ENCODE measurements at regions not wholly inside any gene's neighbourhood (a gene's known extent, or its start where the extent isn't known, plus 50 kb on each side); places are given as distances from the start of the nearest gene placed in this dataset.

DNA sequence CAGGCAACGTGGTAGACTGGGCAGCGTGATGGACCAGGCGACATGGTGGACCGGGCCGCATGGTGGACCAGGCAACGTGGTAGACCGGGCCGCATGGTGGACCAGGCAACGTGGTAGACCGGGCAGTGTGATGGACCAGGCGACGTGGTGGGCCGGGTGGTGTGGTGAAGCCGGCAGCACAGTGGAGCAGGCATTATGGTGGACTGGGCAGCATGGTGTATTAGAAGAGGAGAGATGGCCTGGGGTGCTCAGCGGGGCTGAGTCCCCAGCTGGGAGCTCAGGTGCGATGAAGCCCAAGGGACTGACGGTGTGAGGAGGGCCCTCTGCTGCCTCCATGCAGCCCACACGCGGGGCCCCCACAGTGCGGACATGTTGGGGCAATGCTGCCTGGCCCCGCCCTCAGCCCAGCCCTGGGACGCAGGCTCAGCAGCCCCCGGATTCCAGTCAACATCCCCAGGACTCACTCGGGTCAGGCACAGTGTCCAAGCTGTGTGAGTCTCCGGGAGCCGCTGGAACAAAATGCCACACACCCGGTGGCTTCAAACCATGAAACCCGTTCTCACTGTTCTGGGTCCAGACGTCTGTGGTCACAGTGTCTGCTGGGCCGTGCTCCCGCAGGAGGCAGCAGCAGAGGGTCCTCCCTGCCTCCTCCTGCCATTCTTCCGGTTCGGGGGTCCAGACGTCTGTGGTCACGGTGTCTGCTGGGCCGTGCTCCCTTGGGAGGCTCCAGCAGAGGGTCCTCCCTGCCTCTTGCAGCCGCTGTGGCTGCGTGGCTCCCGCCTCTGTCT lies 1084.9 kb downstream of the BRD1 start:
- no peak for DNase-seq

DNA sequence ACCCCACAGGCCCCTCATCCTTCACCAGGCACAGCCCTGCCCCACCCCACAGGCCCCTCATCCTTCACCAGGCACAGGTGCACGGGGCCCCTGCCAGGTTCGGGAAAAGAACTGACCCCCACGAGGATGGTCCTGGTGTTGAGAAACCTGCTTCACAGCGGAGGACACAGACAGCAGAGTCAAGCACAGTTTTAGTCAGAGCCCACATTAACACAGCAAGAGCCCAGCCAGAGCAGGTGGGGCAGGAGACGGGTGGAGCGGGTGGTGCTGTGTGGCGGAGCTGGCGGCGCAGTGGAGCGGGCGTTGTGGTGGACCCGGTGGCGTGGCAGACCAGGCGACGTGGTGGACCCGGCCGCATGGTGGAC lies 1085.5 kb downstream of the BRD1 start:
- no peak for DNase-seq

DNA sequence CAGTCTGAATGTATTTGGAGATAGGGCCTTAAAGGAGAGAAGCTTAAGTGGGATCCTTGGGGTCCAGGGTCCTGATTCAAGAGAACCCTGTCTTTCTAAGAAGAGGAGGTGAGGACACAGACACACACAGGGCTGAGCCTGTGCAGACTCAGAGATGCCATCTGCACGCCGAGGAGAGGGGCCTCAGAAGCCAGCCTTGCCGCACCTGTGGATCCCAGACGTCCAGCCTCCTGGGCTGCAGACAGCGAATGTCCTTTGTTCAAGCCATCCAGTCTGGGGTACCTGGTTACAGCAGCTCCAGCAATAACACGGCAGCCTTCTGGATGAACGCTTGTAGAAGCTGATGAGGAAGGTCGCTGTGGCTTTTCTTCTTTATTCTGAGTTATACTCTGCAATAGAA lies 1086.1 kb downstream of the BRD1 start:
- DNase-seq, result no peak

DNA sequence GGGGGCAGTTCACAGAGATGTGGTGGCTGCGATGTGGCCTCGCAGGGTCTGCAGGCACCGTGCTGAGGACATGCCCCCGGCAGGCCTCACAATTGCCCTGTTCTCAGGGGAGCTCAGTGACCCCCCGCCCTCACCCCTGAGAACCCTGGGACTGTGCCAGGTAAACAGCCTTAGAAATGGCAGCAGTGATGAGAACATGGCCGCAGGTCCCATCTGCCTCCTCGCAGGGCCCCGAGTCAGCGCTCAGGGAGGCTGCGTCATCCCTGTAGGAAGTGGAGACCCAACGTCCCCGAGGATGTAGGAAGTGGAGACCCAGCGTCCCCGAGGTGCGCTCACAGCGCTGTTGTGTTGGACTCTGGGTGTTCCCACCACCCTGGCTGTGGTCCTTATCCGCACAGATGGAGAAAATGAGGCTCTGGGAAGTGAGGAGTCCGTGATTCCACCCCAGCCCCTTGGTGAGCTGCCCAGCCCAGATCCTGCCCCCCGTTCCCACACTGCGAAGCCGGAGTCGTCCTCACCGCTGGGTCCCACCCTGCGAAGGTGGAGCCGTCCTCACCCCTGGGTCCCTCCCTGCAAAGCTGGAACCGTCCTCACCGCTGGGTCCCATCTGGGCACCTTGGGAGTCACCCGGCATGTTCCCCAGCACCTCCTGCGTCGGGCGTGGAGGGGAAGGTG lies 1086.8 kb downstream of the BRD1 start:
- no peak for DNase-seq

DNA sequence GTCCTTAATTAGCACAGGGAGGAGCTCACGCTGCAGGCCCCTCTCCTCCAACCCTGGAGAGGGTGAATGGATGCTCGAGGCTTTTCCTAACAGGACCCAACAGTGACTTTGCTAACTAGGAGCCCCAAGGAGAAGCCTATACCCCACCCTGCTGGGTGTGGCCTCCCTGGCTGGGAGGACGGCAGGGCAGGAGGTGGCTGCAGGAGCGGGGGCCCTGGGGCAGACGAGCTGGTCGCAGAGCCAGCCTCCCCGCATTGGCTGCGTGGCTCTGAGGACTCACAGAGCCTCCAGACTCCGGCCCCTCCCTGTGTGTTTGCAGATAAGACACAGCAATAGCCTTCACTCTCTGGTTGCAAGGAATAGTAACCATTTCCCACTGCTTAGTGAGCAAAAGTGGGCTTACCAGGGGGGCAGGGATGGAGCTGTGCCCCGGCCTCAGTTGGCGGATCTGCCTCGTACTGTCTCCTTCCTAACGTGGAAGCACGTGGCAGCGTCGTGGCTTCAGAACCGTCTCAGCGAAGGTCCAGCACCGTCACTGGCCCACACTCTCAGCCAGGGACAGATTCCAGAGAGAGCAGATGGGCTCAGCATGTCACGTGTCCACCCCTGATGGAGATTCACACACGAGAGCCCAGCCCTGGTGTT lies 1087.5 kb downstream of the BRD1 start:
- DNase-seq, result no peak

DNA sequence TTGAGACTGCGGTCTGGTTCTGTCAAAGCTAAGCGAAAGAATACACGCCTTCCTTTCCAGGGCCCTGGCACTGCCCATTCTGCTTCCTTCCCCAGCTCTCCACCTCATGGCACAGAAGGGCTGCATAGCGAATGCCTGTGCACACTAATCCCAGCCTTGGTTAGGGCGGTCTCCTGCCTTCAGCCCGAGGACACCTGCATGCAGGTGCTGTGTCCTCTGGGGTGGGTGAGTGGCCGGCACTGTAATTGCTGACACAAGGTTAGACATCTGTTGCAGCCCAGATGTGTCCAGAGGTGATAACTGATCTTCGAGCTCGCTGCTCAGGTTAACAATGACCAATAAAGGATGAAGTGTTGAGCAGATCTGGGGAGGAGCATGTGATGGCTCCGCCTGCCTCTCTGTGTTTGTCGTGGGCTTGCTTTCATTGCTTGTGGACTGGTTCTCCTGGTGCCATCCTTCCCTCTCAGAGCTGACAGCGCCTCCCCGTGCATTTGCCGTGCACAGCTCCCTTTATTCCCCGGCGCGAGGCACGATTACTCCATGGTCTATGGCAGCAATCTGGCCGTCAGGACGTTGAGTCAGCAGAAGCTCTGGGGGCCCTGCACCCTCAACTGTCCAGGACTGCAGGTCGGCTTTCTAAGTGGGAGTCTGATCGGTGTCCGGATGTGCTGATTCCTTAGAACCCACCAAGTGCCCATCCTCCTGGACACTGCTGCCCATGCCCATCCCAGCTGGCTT lies 1088.2 kb downstream of the BRD1 start:
- no peak for DNase-seq

DNA sequence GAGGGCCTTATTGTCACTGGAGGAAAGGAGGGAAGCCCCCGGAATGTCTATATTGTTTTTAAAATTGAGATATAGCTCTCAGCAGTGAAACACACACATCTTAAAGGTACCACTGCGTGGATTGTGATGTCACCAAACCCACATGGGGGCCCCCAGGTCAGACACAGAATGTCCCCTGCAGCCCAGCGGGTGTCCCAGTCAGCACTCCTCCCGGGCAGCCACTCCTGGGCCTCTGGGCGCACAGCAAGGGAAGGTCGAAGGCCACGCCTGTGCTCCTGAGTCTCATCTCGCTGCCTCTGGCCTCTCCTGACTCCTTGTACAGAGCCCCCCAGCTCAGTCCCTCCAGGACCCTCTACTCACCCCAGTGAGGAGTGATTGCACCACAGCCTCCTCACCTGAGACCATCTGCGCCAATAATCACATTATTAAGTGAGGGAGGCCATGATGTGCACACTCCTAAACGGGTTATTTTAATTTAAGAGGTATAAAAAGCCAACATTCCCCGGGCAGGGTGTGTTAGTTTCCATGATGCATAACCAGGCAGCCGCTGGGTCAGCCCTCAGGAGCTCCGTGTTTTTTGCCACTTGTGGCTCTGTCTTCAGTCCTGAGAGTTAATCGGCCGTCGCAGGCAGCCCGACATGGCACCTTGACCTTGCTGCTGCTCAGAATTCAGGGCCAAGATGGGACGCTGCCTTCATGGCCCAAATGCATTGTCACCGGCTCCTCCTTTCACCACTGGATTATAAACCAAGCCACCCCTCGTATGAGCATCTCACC lies 1089.3 kb downstream of the BRD1 start:
- DNase-seq, result no peak

DNA sequence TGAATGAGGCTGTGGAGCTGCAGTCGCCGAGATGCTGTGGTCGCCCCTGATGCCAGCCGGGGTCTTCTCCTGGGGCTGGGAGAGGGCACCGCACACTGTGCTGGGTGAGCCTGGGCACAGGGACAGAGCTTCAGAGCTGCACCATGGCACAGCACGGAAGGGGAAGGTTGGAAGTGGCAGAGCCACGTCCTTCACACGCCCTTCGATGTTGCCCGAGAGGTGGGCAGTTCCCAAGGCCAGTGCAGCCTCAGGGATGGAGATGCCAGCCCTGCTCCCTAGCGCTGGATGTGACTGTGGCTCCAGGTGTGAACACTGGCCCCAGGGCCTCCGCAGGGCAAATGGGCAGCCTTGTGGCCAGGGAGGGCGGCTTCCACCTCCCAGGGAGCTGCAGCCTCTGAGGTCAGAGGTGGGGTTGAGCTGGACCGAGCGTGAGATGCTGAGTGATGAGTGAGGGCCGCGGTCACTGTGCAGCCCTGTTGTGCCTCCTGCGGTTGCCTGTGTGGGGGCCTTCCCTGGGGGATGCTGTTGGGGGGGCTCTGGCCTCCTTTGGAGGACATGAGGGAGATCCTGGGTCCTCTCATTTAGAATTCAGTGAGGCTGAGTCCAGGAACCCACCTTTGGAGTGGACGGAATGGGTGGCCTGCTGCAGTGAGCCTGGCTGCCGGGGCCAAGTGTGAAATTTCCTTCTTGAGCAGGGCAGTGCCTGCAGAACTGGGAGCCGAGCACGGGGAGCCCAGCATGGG lies 1090.0 kb downstream of the BRD1 start:
- no peak for DNase-seq

DNA sequence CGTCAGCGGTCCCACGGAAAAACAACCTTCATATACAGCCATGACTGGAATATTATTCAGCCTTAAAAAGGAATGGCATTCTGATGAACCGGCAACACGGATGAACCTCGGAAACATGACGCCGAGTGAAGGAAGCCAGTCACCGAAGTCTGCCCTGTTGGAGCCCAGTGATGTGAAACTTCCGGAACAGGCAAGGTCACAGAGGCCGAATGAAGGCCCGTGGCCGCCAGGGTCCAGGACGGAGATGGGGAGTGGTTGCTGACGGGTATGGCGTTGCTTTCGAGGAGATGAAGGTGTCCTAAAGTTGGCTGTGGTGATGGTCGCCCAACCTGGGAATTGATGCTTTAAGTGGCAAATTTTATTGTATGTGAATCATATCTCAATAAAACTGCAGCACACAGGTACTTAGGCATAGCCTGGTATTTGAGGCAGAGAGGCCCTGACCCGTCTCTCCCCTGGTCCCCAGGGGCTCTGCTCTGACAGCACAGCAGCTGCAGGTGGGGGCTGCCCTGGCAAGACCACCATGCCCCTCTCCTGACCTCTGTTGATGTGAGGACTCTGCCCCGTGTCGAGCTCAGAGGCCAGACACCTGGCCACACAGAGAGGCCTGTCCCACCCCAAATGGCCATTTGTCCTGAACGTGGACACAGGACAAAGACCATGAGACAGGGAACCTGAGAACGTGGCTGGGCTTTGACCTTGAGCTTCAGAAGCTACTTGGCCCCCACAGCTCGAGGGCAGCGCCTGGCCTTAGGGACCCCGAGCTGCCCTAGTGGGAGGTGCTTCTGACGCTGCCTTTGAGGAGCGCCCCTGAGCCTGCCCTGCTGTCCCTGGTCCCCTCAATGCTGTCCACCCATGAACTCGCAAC lies 1090.8 kb downstream of the BRD1 start:
- DNase-seq, result no peak

DNA sequence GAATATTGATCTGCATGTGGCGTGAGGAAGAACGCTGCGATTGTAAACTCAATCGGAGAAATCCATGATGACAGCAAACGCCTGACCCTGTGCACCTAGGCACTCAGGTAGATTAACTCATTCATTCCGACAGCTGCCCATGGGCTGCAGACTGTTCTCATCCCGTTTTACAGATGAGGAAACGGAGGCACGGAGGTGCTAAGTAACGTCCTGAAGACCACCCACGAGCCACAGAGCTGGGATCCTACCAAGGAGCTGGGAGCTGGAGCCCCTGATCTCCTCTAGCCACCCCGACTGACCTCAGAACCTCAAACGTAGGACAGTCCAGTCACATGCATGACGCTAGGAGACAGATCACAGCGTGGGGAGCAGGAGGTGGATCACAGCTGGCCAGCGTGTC lies 1092.7 kb downstream of the BRD1 start:
- no peak for DNase-seq

DNA sequence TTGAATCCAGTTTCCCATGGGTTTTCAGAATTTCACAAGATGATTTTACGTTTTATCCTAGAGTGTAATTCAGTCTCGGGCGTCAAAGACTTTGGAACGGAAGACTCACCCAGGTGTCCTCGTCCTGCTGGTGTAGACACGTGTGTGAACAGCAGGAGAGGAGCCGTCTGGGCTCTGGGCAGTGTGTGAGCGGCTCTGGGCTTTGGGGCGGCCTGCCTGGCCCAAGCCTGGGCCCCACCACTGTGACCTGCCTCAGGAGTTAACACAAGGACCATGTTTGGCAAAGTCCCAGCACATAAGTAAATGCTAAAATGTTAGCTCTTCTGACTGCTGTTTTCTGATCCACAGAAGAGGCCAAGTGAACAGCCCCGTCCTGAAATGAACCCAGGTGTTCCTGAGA lies 1093.3 kb downstream of the BRD1 start:
- no peak for DNase-seq

DNA sequence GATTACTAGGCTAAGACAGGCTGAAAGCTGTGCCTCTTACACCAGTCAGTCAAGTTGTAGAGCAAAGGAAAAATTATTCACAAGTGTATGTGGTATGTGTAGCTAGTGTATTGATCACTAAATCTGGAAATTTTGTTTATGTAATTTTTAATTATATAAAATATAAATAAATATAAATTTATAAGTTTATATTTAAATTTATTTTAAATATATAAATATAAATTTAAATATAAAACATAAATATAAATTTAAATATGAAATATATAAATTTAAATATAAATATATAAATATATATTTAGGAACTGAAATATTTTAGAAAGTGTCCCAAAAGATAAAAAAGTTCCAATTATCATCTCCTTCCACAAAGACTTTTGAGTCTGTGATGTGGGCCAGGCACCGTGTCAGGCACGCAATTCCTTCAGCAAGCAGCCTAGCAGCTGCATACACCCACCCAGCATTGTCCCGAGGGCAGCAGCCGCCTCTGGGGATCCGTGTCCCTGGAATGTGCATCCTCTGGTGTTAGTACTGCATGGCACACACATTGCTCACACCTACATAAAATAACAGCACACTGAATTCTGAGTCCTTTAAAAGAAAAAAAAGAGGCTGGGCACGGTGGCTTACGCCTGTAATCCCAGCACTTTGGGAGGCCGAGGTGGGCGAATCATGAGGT lies 1098.0 kb downstream of the BRD1 start:
- DNase-seq, result no peak

DNA sequence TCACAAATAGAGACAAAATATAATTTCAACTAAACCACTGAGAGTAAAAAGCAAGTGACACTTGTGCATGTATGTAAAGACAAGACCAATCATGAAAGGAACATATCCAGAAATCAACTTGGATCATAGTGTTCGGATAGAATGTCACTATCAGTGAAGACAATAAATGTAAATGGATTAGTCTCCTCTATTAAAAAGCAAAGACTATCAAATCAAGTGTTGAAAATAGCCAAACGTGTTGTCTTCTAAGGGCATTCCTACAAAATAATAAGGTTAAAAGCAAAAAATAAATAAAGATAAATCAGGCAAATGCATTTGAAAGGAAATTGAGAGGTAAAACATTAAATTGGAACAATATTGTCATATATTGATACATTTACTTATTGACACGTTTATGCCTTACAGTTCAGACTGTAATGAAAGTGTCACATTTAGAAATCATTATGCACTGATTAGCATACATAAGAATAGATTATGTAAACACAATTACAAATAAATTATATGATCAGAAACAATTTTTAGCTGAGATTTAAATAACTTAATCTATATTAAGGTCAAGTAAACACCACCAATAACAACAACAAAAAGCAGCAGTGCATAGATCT lies 1100.1 kb downstream of the BRD1 start:
- no peak for DNase-seq

DNA sequence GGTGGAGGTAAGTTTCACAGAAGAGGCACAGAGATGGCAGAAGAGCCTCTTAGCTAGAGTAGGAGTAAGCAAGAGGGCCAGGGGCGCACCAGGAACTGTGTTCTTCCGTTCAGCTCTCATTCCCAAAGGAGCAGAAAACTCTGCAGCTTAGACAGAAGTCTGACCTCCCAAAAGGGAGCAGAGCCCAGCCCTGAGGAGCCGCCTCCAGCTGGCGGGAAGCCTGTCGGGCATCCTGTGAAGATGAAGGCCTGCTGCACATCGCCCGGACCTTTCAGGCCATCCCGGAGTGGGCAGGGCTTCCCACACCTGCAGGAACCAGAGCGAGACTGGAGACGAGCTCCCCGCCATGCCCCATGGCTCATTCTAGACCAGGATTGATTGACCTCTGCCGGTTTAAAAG lies 1102.8 kb downstream of the BRD1 start:
- DNase-seq, result no peak

DNA sequence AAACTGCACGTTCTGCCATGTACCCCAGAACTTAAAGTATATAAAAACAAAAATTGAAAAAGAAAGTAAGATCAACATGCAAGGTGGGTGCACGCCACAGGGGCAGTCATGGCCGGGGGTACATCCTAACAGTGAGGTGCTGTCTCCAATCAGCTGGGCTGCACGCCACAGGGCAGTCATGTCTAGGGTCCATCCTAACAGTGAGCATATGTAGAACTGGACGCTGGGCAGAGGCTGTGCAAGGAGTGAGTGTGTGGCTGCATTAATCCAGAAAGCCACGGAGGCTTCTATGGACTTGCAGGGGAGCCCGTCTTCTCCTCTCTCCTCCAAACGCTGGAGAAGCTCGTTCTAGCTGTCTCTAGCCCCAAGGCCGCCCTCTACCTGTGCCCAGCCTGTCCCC lies 1105.0 kb downstream of the BRD1 start:
- no peak for DNase-seq

DNA sequence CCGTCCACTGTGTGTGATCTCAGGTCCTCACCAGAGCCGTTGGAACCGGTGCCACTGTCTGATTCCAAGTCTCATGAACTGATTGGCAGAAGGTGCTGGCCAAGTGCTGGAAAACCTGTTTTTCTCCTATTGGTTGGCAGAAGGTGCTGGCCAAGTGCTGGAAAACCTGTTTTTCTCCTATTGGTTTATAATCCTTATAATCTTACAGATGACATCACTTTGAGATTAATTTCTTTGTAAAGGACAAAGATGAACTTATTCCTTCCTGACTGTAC lies 1106.3 kb downstream of the BRD1 start:
- no peak for DNase-seq

DNA sequence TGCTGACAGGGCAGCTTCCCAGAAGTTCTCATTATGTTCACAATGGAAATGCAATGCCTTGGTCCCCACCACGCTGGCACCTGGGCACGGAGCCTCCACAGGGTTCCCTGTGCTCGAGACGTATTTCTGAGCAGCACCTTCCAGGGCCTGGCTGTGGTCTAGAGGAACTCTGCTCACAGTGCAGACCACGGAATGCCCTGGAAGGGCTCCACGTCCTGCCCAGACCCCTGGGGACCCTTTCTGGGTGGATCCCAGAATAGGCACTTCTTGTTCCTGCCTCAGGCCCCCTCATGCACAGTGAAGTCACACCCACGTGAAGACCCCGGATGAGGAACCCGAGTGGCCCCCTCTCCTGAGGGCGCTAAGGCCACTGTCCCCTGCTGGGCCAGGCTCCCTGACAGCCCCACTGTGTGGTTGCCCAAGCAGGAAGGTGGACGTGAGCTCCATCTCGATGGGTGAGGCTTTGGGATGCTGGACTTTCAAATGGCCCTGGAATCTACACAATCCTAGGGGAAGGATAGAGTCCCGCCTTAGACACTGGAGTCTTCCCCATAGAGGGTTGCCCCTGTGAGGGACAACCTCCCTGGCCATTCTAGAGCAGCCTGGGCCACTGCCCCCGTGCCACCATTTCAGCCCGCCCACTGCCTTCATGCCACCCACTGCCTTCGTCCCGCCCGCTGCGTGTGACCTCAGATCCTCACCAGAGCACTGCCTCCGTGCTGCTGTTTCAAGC lies 1106.8 kb downstream of the BRD1 start:
- no peak for DNase-seq

DNA sequence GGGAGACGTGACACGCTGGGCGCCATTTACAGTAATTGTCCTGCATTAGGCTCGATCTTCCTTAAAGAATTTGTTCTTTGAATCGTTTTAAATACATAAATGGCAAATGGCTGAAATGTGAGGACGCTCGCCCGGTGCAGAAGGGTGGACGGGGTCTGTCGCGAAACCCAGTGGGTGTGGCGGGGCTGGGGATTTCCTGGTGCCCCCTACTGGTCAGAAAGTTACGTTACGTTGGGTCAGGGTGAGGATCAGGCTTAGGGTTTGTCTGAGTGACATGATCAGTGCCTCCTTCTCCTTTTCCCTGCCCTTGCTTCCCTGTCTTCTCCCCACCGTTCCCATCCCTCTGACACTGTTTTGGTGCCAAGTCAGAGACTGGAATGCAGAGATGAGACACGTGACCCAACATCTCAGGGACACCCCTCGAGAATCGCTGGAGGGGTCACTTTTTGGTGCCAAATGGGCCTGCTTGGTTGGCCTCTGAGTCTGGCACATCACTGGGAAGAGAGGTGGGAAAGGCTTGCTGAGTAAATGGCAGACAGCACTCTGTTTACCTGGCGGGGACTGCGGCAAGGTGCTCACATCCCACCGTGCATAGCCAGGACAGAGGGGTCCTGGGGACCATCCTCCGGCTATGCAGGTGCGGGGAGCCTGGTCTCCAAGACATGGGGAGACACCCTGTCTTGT lies 1107.6 kb downstream of the BRD1 start:
- DNase-seq, result no peak
